ENCODE measurements at regions not wholly inside any gene's neighbourhood (a gene's known extent, or its start where the extent isn't known, plus 50 kb on each side); places are given as distances from the start of the nearest gene placed in this dataset.

DNA sequence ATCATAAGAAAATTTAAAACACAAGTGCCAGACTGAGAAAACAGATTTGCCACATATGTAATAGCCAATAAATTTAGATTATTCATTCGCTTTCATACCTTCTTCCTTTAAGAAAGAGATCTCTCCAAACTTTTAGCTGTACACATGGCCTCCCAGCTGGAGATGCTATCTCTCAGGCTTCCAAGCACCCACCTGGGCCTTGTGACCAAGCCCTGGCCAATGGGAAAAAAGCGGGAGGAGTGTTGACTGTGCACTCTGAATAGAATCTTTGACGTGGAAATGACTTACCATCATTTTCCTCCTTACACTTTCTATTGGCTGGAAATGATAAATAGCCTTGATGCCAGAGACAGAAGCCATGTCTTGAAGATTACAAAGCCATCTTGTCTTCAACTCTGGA lies 1106.6 kb downstream of the TBL1XR1 start:
- TF ChIP-seq CTCF (IDR thresholded peaks at IDR 0.05), result no peak
- DNase-seq, result no peak

GRCh38 chr3:176088962-176089383 lies 1108.3 kb downstream of the TBL1XR1 start:
- H3K4me1 ChIP-seq, result no peaks in the 10 kb centered on the region
- WGBS, 3 donors, result 90 to 98% (median 93%) methylated on average over 3 of the region's 3 CpGs
- no peaks in the 10 kb centered on the region for H3K36me3 ChIP-seq (ENCODE audit: insufficient read depth in 1 of 2, low read depth in 1 of 2)
- no peak overlapping the region for H3K27ac ChIP-seq
- ATAC-seq, result no peak
- no peak for TF ChIP-seq CTCF (IDR thresholded peaks at IDR 0.05)
- H3K9me3 ChIP-seq, result peaks cover 3% of the 10 kb centered on the region
- no peak overlapping the region for H3K4me3 ChIP-seq
- intact Hi-C loops (cut with DNase I), result no loop called here
- no peak for DNase-seq
- H3K27me3 ChIP-seq (ENCODE audit: insufficient read depth in 3 of 3, low read length in 2 of 3), result no peaks in the 10 kb centered on the region

More for the DNA sequence above, 1106.6 kb downstream of the TBL1XR1 start:
- no peaks in the 10 kb centered on the region for H3K36me3 ChIP-seq (ENCODE audit: insufficient read depth in 1 of 2, low read depth in 1 of 2)
- intact Hi-C loops (cut with DNase I), result no loop called here
- no peaks in the 10 kb centered on the region for H3K27me3 ChIP-seq (ENCODE audit: insufficient read depth in 3 of 3, low read length in 2 of 3)
- no peaks in the 10 kb centered on the region for H3K4me1 ChIP-seq
- peaks cover 4% of the 10 kb centered on the region for H3K9me3 ChIP-seq
- H3K27ac ChIP-seq, result no peak overlapping the region
- WGBS, 3 donors, result 60 to 85% (median 66%) methylated on average over 3 of the region's 3 CpGs
- no peak for ATAC-seq
- H3K4me3 ChIP-seq, result no peak overlapping the region

- WGBS, 3 donors, result 49 to 76% (median 56%) methylated on average over 2 of the region's 2 CpGs
- no peak overlapping the region for H3K4me3 ChIP-seq
- H3K4me1 ChIP-seq, result no peaks in the 10 kb centered on the region
- H3K36me3 ChIP-seq (ENCODE audit: insufficient read depth in 1 of 2, low read depth in 1 of 2), result no peaks in the 10 kb centered on the region
- no peak for TF ChIP-seq CTCF (IDR thresholded peaks at IDR 0.05)
- no peaks in the 10 kb centered on the region for H3K9me3 ChIP-seq
- no peak for DNase-seq
- no peaks in the 10 kb centered on the region for H3K27me3 ChIP-seq (ENCODE audit: insufficient read depth in 3 of 3, low read length in 2 of 3)
- intact Hi-C loops (cut with DNase I), result no loop called here
- H3K27ac ChIP-seq, result no peak overlapping the region
- ATAC-seq, result no peak
Observed at GRCh38 chr3:176087066-176087697, 1110.1 kb downstream of the TBL1XR1 start.

GRCh38 chr3:176079785-176080184 lies 1117.5 kb downstream of the TBL1XR1 start:
- Histone ChIP-seq H3K4me1 (no peaks in the 10 kb centered on the region), H3K27ac (no peak overlapping the region), H3K36me3 (ENCODE audit: insufficient read depth in 1 of 2, low read depth in 1 of 2) (no peaks in the 10 kb centered on the region), H3K4me3 (no peak overlapping the region), H3K9me3 (no peaks in the 10 kb centered on the region), H3K27me3 (ENCODE audit: insufficient read depth in 3 of 3, low read length in 2 of 3) (no peaks in the 10 kb centered on the region)
- no peak for TF ChIP-seq CTCF (IDR thresholded peaks at IDR 0.05)
- no peak for DNase-seq
- ATAC-seq, result no peak
- intact Hi-C loops (cut with DNase I), result no loop called here
- WGBS, 3 donors, result 27 to 83% (median 61%) methylated on average over 1 of the region's 1 CpG

DNA sequence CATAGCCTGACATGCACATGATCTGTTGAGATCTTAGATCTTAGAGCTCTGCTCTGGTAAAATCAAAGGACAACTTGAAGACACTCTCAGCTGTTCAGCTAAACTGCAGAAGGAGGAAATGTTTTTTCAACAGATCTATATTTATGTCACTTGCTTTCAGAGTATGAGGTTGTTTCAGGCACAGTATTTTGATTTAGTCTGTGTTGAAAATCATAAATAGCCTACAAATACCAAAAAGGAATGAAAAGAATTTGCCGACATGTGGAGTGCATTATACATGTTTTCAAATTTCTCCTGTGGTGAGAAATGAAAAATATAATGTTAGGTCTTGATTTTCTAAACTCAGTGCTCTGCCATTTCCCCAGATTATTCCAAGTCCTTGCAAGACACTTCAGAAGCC lies 1118.4 kb downstream of the TBL1XR1 start:
- DNase-seq (no peak), ATAC-seq (no peak)
- H3K27ac ChIP-seq, result no peak overlapping the region
- 69 to 78% (median 71%) methylated on average over 1 of the region's 1 CpG for WGBS, 3 donors
- H3K36me3 ChIP-seq (ENCODE audit: insufficient read depth in 1 of 2, low read depth in 1 of 2), result no peaks in the 10 kb centered on the region
- no peak overlapping the region for H3K4me3 ChIP-seq
- intact Hi-C loops (cut with DNase I), result no loop called here
- no peaks in the 10 kb centered on the region for H3K9me3 ChIP-seq
- H3K4me1 ChIP-seq, result no peaks in the 10 kb centered on the region
- no peaks in the 10 kb centered on the region for H3K27me3 ChIP-seq (ENCODE audit: insufficient read depth in 3 of 3, low read length in 2 of 3)
- no peak for TF ChIP-seq CTCF (IDR thresholded peaks at IDR 0.05)

All from psoas muscle (tissue), 7 donors.